K562 (cell line): ENCODE measurements at regions not wholly inside any gene's neighbourhood (a gene's known extent, or its start where the extent isn't known, plus 50 kb on each side); places are given as distances from the start of the nearest gene placed in this dataset.

ENCODE experiments used
- ATAC-seq: fragments of 200-7000 bp; cut with Tn5 transposase; 3 replicates; pipeline ENCODE4 v1.9.1; 2020; ENCODE audit warnings: moderate library complexity
- BruUV-seq: library from RNA; stranded (reverse); fragments of 400-500 nt; replicated peaks from 2 replicates; lab custom pipeline; 2021; lab: Mats Ljungman, UMichigan
- CTCF ChIA-PET: fragments of 300-600 bp; formaldehyde crosslinking; extraction: SDS; loops from one replicate; lab custom pipeline; 2021; ENCODE audit warnings: low intra/inter-chr PET ratio; lab: Yijun Ruan, JAX
- POLR2A ChIA-PET: fragments of 300-600, 350-650 bp; sonication (Branson Sonifier 250); formaldehyde crosslinking; extraction: SDS; loops from one replicate; lab custom pipeline; 2021; ENCODE audit warnings: antibody characterized with exemption, inconsistent platforms; lab: Yijun Ruan, JAX
- DNase-seq, 4 experiments: peaks; one replicate each; pipeline versions ENCODE4 v3.0.0 to v3.0.0-alpha.2; 2011 to 2018; ENCODE audit warnings: low spot score in 3 of 4, mixed read lengths in 3 of 4; ENCODE audit errors: extremely low read depth in 1 of 4
- FAIRE-seq: peaks from 2 replicates; lab custom pipeline; 2011; peaks lifted over from hg19 to GRCh38; lab: Jason Lieb, UNC
- H2AFZ ChIP-seq: 2 replicates; pipeline ENCODE4 v1.6.0; 2011; ENCODE audit warnings: low read depth, low read length, control low read depth, inconsistent platforms
- H3K27ac ChIP-seq: fragments of 200-600 bp; 3 replicates; pipeline ENCODE4 v1.8.0; 2011; ENCODE audit warnings: low read depth, mild to moderate bottlenecking, control low read depth, inconsistent platforms, low read length, moderate library complexity, mixed read lengths; ENCODE audit errors: extremely low read depth
- H3K27me3 ChIP-seq, 2 experiments: fragments of 300-600 bp in 1 of 2; 2 replicates in 1 of 2; 3 replicates in 1 of 2; pipeline versions ENCODE4 v1.6.0 to v1.8.0; 2011; ENCODE audit warnings: inconsistent platforms in 2 of 2, low read length in 2 of 2, mild to moderate bottlenecking in 1 of 2, mixed read lengths in 1 of 2, moderate library complexity in 1 of 2; ENCODE audit not compliant: control insufficient read depth in 2 of 2, insufficient read depth in 2 of 2
- H3K36me3 ChIP-seq: fragments of 300-600 bp; 3 replicates; pipeline ENCODE4 v1.8.0; 2011; ENCODE audit warnings: mild to moderate bottlenecking, low read length, inconsistent platforms; ENCODE audit not compliant: control insufficient read depth, insufficient read depth
- H3K4me1 ChIP-seq, 2 experiments: fragments of 200-600 bp in 1 of 2; replicated peaks in 1 of 2; 2 replicates in 1 of 2; 3 replicates in 1 of 2; pipeline versions ENCODE4 v1.5.1 to v1.8.0; 2011; ENCODE audit warnings: inconsistent platforms in 2 of 2, low read length in 2 of 2, mild to moderate bottlenecking in 1 of 2, mixed read lengths in 1 of 2, moderate library complexity in 1 of 2; ENCODE audit not compliant: control insufficient read depth in 2 of 2, insufficient read depth in 2 of 2
- H3K4me2 ChIP-seq: 2 replicates; pipeline ENCODE4 v1.6.1; 2011; ENCODE audit warnings: low read length, control low read depth, inconsistent platforms, mixed read lengths; ENCODE audit not compliant: insufficient read depth
- H3K4me3 ChIP-seq: fragments of 200-600 bp; sonication (generic), shearing (Covaris generic); 2 replicates; pipeline ENCODE4 v1.5.1; 2016; ENCODE audit warnings: control low read depth, inconsistent platforms
- H3K79me2 ChIP-seq: fragments of 200-600 bp; 3 replicates; pipeline ENCODE4 v1.8.0; 2011; ENCODE audit warnings: low read length, inconsistent platforms; ENCODE audit not compliant: control insufficient read depth, insufficient read depth
- H3K9ac ChIP-seq, 2 experiments: 2 replicates each; pipeline versions ENCODE4 v1.6.0 to v1.6.1; 2011; ENCODE audit warnings: low read depth in 2 of 2, low read length in 2 of 2, control low read depth in 1 of 2, inconsistent platforms in 1 of 2, mild to moderate bottlenecking in 1 of 2, mixed read lengths in 1 of 2; ENCODE audit not compliant: insufficient read depth in 1 of 2
- H3K9me1 ChIP-seq: one replicate; pipeline ENCODE4 v1.6.0; 2011; ENCODE audit warnings: inconsistent platforms, mild to moderate bottlenecking, low read length, moderate library complexity; ENCODE audit not compliant: control insufficient read depth, insufficient read depth
- H3K9me3 ChIP-seq: replicated peaks from 2 replicates; pipeline ENCODE4 v1.5.1; 2011; ENCODE audit warnings: low read depth, low read length, inconsistent platforms; ENCODE audit not compliant: control insufficient read depth, insufficient read depth
- H4K20me1 ChIP-seq: replicated peaks from 2 replicates; pipeline ENCODE4 v1.6.1; 2011; ENCODE audit warnings: low read length, inconsistent platforms, mixed read lengths; ENCODE audit not compliant: control insufficient read depth, insufficient read depth
- BRF1 ChIP-seq: IDR thresholded peaks from 3 replicates; pipeline ENCODE4 v1.6.1; 2011; ENCODE audit warnings: borderline replicate concordance, mild to moderate bottlenecking; ENCODE audit not compliant: insufficient read length; ENCODE audit errors: extremely low read depth
- CAMTA2 ChIP-seq: fragments of 250-450 bp; sonication (Bioruptor Pico); conservative IDR thresholded peaks from 2 replicates; pipeline ENCODE4 v1.5.1; 2022
- DPF2 ChIP-seq: fragments of 450-650 bp; IDR thresholded peaks from 2 replicates; pipeline ENCODE4 v1.6.1; 2016
- ESRRA ChIP-seq: fragments of 450-650 bp; IDR thresholded peaks from 2 replicates; pipeline ENCODE4 v1.6.1; 2014; ENCODE audit warnings: low read depth, mild to moderate bottlenecking, moderate library complexity, borderline replicate concordance
- ETS2 ChIP-seq: IDR thresholded peaks from 2 replicates; pipeline ENCODE4 v1.6.1; 2016; ENCODE audit warnings: borderline replicate concordance, missing genetic modification characterization, mild to moderate bottlenecking, moderate library complexity, missing compliant biosample characterization; ENCODE audit not compliant: poor library complexity, severe bottlenecking
- ETV1 ChIP-seq: fragments of 450-650 bp; conservative IDR thresholded peaks from 2 replicates; pipeline ENCODE4 v1.6.1; 2016; ENCODE audit warnings: missing genetic modification characterization, control low read depth, low read depth, missing compliant biosample characterization
- HNRNPUL1 ChIP-seq: fragments of 200-400 bp; formaldehyde crosslinking; IDR thresholded peaks from 2 replicates; pipeline ENCODE4 v1.6.1; 2017; ENCODE audit warnings: low read length
- KLF16 ChIP-seq: IDR thresholded peaks from 2 replicates; pipeline ENCODE4 v1.6.1; 2016; ENCODE audit warnings: antibody characterized with exemption
- PPARD ChIP-seq: fragments of 250-450 bp; sonication (Bioruptor Pico); IDR thresholded peaks from 2 replicates; pipeline ENCODE4 v1.8.0; 2022; ENCODE audit warnings: inconsistent platforms, mild to moderate bottlenecking, moderate library complexity
- SIN3A ChIP-seq, 2 experiments: fragments of 150-350 bp in 1 of 2; IDR thresholded peaks; 2 replicates each; pipeline ENCODE4 v1.6.1; 2011 to 2016; ENCODE audit warnings: borderline replicate concordance in 2 of 2, low read depth in 2 of 2, low read length in 2 of 2, mild to moderate bottlenecking in 2 of 2, moderate library complexity in 2 of 2; ENCODE audit not compliant: control insufficient read depth in 1 of 2
- SMAD3 ChIP-seq: fragments of 450-650 bp; formaldehyde crosslinking; conservative IDR thresholded peaks from 2 replicates; pipeline ENCODE4 v1.4.0; 2020; ENCODE audit warnings: mild to moderate bottlenecking
- WHSC1 ChIP-seq: IDR thresholded peaks from one replicate; pipeline ENCODE4 v1.6.1; 2012; ENCODE audit warnings: low read length, control low read depth, inconsistent platforms
- WGBS: fragments of 100-300 bp; shearing (Covaris generic); methylation state at CpG from one replicate; pipeline ENCODE4 v1.1.6; 2016; ENCODE audit warnings: low coverage, mixed read lengths; ENCODE audit not compliant: insufficient coverage; ENCODE audit errors: missing lambda C conversion rate; 5-methylcytosine and 5-hydroxymethylcytosine counted together
- in situ Hi-C: fragments of 300-500 bp; cut with MboI; formaldehyde crosslinking; loops from 4 replicates; pipeline ENCODE4 v1.15.0; 2018; ENCODE audit warnings: inconsistent platforms, mixed read lengths
- intact Hi-C: fragments of 100-400 bp; cut with micrococcal nuclease; formaldehyde crosslinking; loops from 2 replicates; pipeline ENCODE4 v1.14.2; 2022
- TF ChIP-seq, protein P1 (sequence below): fragments of 250-450 bp; sonication (Bioruptor Pico); IDR thresholded peaks from 2 replicates; pipeline ENCODE4 v1.8.0; 2021; ENCODE audit warnings: moderate library complexity, mild to moderate bottlenecking, inconsistent platforms
- TF ChIP-seq, protein P2 (sequence below): sonication (generic); formaldehyde crosslinking; IDR thresholded peaks from 2 replicates; pipeline ENCODE4 v1.8.1; 2023; ENCODE audit warnings: mild to moderate bottlenecking, missing genetic modification reagents, moderate library complexity
- TF ChIP-seq, protein P3 (sequence below): sonication (generic); formaldehyde crosslinking; IDR thresholded peaks from 2 replicates; pipeline ENCODE4 v1.5.0; 2020; ENCODE audit warnings: missing genetic modification reagents

DNA sequence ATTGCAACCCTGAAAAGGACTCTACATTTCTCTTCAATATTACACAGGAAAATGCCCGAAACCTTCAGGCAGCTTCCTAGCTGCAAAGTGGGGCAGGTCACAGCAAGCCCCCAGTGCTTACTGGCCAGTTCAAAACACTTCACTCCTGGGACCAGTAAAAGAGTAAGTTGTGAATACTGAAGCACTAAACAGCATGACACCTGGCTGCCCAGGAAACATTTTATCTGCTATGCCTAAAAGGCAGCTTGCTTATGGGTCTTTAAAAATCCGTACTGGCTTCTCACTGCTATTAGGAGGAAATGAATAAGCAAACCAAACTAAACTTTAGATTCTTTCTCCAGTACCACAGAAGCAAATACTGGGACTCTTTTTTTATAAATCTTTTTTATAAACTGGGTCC, 457.9 kb upstream of the ALCAM start:
- H3K27me3 ChIP-seq = no peaks in the 10 kb centered on the region
- H3K9me1 ChIP-seq = no peaks in the 10 kb centered on the region
- no peak overlapping the region for H3K4me2 ChIP-seq
- H3K4me3 ChIP-seq = no peak overlapping the region
- FAIRE-seq = no peak
- ChIA-PET CTCF (no interaction called here), POLR2A (no interaction called here)
- no peaks in the 10 kb centered on the region for H4K20me1 ChIP-seq
- no peak for ATAC-seq
- no peak for DNase-seq
- WGBS = 0% methylated on average over 2 of the region's 2 CpGs
- no TSS peak for BruUV-seq
- no peak for TF ChIP-seq ETS2 (tag)
- TF ChIP-seq KLF16 = no peak
- no peak for TF ChIP-seq SMAD3 (CRISPR knock-in tag)
- no peak for TF ChIP-seq BRF1
- H2AFZ ChIP-seq = no peak overlapping the region
- no peak overlapping the region for H3K9ac ChIP-seq
- intact Hi-C loops = no loop called here
- H3K4me1 ChIP-seq = no peaks in the 10 kb centered on the region
- H3K79me2 ChIP-seq = no peaks in the 10 kb centered on the region
- in situ Hi-C loops = no loop called here
- no peak overlapping the region for H3K27ac ChIP-seq
- H3K36me3 ChIP-seq = no peaks in the 10 kb centered on the region
- no peaks in the 10 kb centered on the region for H3K9me3 ChIP-seq

DNA sequence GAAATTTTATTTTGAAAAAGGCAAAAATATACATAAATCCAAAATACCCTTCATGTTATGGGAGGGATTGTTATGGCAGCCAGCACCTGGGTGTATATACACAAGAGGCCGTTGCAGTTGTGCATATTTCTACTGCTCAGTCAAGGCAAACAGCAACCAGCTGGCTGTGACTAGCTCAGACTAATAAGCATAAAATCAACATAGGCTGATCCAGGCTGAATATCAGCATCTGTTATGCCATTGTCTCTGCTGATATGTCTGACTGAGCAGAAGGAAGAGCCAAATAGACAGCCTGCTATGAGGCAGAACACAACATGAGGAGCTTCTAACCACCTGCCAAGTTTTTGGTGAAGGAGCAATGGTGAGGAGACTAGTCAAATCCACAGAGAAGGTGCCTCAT, 457.5 kb upstream of the ALCAM start:
- no peaks in the 10 kb centered on the region for H3K9me1 ChIP-seq
- H3K27ac ChIP-seq = no peak overlapping the region
- POLR2A ChIA-PET = no interaction called here
- H3K4me2 ChIP-seq = no peak overlapping the region
- H3K9me3 ChIP-seq = no peaks in the 10 kb centered on the region
- no peaks in the 10 kb centered on the region for H3K27me3 ChIP-seq
- no peak for FAIRE-seq
- CTCF ChIA-PET = no interaction called here
- no peak for ATAC-seq
- H4K20me1 ChIP-seq = no peaks in the 10 kb centered on the region
- H2AFZ ChIP-seq = no peak overlapping the region
- BruUV-seq = no TSS peak
- H3K4me3 ChIP-seq = no peak overlapping the region
- WGBS = 0% methylated on average over 1 of the region's 1 CpG
- H3K4me1 ChIP-seq = no peaks in the 10 kb centered on the region
- no peaks in the 10 kb centered on the region for H3K79me2 ChIP-seq
- no peak for DNase-seq
- in situ Hi-C loops = no loop called here
- intact Hi-C loops = no loop called here
- H3K9ac ChIP-seq = no peak overlapping the region
- TF ChIP-seq WHSC1 = no peak
- no peak for TF ChIP-seq ETV1 (tag)
- TF ChIP-seq, protein P1, sequence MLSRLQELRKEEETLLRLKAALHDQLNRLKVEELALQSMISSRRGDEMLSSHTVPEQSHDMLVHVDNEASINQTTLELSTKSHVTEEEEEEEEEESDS = no peak
- no peak for TF ChIP-seq ESRRA
- no peak for TF ChIP-seq DPF2
- no peak for TF ChIP-seq HNRNPUL1
- TF ChIP-seq, protein P2, sequence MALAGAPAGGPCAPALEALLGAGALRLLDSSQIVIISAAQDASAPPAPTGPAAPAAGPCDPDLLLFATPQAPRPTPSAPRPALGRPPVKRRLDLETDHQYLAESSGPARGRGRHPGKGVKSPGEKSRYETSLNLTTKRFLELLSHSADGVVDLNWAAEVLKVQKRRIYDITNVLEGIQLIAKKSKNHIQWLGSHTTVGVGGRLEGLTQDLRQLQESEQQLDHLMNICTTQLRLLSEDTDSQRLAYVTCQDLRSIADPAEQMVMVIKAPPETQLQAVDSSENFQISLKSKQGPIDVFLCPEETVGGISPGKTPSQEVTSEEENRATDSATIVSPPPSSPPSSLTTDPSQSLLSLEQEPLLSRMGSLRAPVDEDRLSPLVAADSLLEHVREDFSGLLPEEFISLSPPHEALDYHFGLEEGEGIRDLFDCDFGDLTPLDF (CRISPR knock-in tag) = no peak
- TF ChIP-seq, protein P3, sequence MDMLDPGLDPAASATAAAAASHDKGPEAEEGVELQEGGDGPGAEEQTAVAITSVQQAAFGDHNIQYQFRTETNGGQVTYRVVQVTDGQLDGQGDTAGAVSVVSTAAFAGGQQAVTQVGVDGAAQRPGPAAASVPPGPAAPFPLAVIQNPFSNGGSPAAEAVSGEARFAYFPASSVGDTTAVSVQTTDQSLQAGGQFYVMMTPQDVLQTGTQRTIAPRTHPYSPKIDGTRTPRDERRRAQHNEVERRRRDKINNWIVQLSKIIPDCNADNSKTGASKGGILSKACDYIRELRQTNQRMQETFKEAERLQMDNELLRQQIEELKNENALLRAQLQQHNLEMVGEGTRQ (CRISPR knock-in tag) = no peak
- no peak for TF ChIP-seq CAMTA2 (CRISPR knock-in tag)
- TF ChIP-seq PPARD = no peak
- TF ChIP-seq SIN3A (IDR thresholded peaks at IDR 0.05; ENCODE audit: borderline replicate concordance in 2 of 2, control insufficient read depth in 1 of 2, low read depth in 2 of 2, low read length in 2 of 2) = no peak
- H3K36me3 ChIP-seq = no peaks in the 10 kb centered on the region
